ENCODE measurements at regions not wholly inside any gene's neighbourhood (a gene's known extent, or its start where the extent isn't known, plus 50 kb on each side); places are given as distances from the start of the nearest gene placed in this dataset.

DNA sequence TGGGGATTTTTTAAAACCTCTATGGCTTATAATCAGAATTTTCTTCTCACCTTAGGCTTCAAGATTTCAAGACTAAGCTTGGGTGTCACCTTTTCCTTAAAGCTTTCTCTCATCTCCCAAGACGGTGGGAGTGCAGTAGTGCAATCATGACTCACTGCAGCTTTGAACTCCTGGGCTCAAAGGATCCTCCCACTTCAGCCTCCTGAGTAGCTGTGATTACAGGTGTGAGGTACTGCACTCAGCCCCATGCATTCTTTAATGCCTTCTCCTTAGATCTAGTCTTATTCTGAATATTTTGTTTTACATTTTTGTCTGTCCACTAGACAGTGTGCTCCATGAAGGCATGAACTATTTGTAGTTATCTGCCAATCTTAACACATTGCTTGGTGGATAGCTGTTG is 55.7 kb upstream of the FAT3 start:
- no peak for TF ChIP-seq TAF1 (IDR thresholded peaks at IDR 0.05; ENCODE audit: borderline replicate concordance, insufficient read depth, low read length)
- no peak for TF ChIP-seq REST (IDR thresholded peaks at IDR 0.05; ENCODE audit: insufficient read depth in 1 of 2, low read depth in 2 of 2, low read length in 2 of 2)
- TF ChIP-seq POLR2AphosphoS5 (IDR thresholded peaks at IDR 0.05; ENCODE audit: low read depth, low read length): no peak
- TF ChIP-seq FOXP2 (optimal IDR thresholded peaks at IDR 0.05; ENCODE audit: borderline replicate concordance, extremely low read depth, extremely low read length, insufficient read depth): no peak
- no peak for TF ChIP-seq SIN3A (IDR thresholded peaks at IDR 0.05; ENCODE audit: borderline replicate concordance, insufficient read depth, low read length)

GRCh38 chr11:92167571-92167970 is 57.0 kb upstream of the FAT3 start:
- no peak for TF ChIP-seq POLR2AphosphoS5 (IDR thresholded peaks at IDR 0.05; ENCODE audit: low read depth, low read length)

GRCh38 chr11:92166335-92166734 is 58.3 kb upstream of the FAT3 start:
- no peak for TF ChIP-seq FOXP2 (optimal IDR thresholded peaks at IDR 0.05; ENCODE audit: borderline replicate concordance, extremely low read depth, extremely low read length, insufficient read depth)
- no peak for TF ChIP-seq POLR2AphosphoS5 (IDR thresholded peaks at IDR 0.05; ENCODE audit: low read depth, low read length)
- no peak for TF ChIP-seq SIN3A (IDR thresholded peaks at IDR 0.05; ENCODE audit: borderline replicate concordance, insufficient read depth, low read length)
- no peak for TF ChIP-seq REST (IDR thresholded peaks at IDR 0.05; ENCODE audit: insufficient read depth in 1 of 2, low read depth in 2 of 2, low read length in 2 of 2)
- no peak for TF ChIP-seq TAF1 (IDR thresholded peaks at IDR 0.05; ENCODE audit: borderline replicate concordance, insufficient read depth, low read length)

DNA sequence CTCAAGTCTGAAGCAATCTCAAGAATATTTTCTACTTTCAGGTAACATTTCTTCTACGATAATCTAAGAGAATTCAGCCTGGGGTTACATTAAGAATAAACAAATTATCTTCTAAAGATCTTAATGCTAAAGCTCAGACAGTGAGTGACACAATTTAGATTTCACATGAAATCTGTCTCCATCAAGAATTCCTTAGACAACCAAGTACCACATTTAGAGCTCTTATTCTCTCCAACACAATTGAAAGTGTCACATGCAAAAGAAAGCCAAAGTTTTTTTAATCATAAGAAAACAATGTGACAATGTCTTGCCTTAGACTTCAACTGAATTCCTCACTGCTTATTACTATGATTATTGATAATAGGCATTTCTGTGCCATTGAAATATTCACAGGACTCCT is 60.7 kb upstream of the FAT3 start:
- TF ChIP-seq SIN3A (IDR thresholded peaks at IDR 0.05; ENCODE audit: borderline replicate concordance, insufficient read depth, low read length) (no peak), REST (IDR thresholded peaks at IDR 0.05; ENCODE audit: insufficient read depth in 1 of 2, low read depth in 2 of 2, low read length in 2 of 2) (no peak), TAF1 (IDR thresholded peaks at IDR 0.05; ENCODE audit: borderline replicate concordance, insufficient read depth, low read length) (no peak), POLR2AphosphoS5 (IDR thresholded peaks at IDR 0.05; ENCODE audit: low read depth, low read length) (no peak), FOXP2 (optimal IDR thresholded peaks at IDR 0.05; ENCODE audit: borderline replicate concordance, extremely low read depth, extremely low read length, insufficient read depth) (no peak)

DNA sequence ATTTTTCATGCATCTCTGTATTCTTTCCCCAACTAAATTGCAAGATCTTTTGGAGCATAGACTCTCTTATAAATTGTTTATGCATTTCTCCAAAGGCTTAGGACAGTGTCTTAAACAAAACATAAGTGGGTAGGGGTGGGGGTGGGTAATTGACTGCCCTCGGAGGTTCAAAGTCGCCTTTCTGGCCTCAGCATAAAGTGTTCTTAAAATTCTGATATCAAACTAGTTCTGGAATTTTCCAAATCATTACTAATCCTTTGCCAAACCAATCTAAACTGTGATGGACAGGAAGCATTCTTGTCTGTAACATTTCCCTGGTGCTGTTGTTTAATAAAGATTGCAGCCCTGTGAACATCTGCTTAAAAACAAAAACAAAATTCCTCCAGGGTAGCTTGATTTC is 61.8 kb upstream of the FAT3 start:
- TF ChIP-seq TAF1 (IDR thresholded peaks at IDR 0.05; ENCODE audit: borderline replicate concordance, insufficient read depth, low read length): no peak
- no peak for TF ChIP-seq SIN3A (IDR thresholded peaks at IDR 0.05; ENCODE audit: borderline replicate concordance, insufficient read depth, low read length)
- no peak for TF ChIP-seq FOXP2 (optimal IDR thresholded peaks at IDR 0.05; ENCODE audit: borderline replicate concordance, extremely low read depth, extremely low read length, insufficient read depth)
- TF ChIP-seq POLR2AphosphoS5 (IDR thresholded peaks at IDR 0.05; ENCODE audit: low read depth, low read length): no peak
- no peak for TF ChIP-seq REST (IDR thresholded peaks at IDR 0.05; ENCODE audit: insufficient read depth in 1 of 2, low read depth in 2 of 2, low read length in 2 of 2)
